SKM-1 treated with dmso at 0.1 percent for 144 hours (cell line): ENCODE measurements at regions not wholly inside any gene's neighbourhood (a gene's known extent, or its start where the extent isn't known, plus 50 kb on each side); places are given as distances from the start of the nearest gene placed in this dataset.
"Not testable (repeated sequence)": the region's sequence is repeated elsewhere in the genome, so short reads cannot be mapped to it uniquely, and the experiment has no call there.

Source experiments
- DNase-seq: peaks from one replicate; lab custom pipeline; 2025; ENCODE audit not compliant: unreplicated experiment; lab: John Stamatoyannopoulos, UW

- DNase-seq, result peak; percentile 21
Observed at GRCh38 chr3:188972310-188972709, 199.5 kb upstream of the TPRG1 start.

- peak; percentile 43 for DNase-seq
Observed at GRCh38 chr3:188974856-188975599, 196.7 kb upstream of the TPRG1 start.

- DNase-seq, result no peak
Observed at GRCh38 chr3:188975600-188976314, 196.0 kb upstream of the TPRG1 start.

- no peak for DNase-seq
Observed at GRCh38 chr3:188976407-188976806, 195.4 kb upstream of the TPRG1 start.

GRCh38 chr3:188978421-188979171, 193.2 kb upstream of the TPRG1 start:
- no peak for DNase-seq

- DNase-seq, result no peak
Observed at GRCh38 chr3:188979248-188979647, 192.5 kb upstream of the TPRG1 start.

- no peak for DNase-seq
Observed at GRCh38 chr3:188979669-188980310, 192.0 kb upstream of the TPRG1 start.

- no peak for DNase-seq
Observed at GRCh38 chr3:188993181-188993580, 178.6 kb upstream of the TPRG1 start.

- DNase-seq, result no peak
Observed at GRCh38 chr3:189001559-189001958, 170.2 kb upstream of the TPRG1 start.

GRCh38 chr3:189003410-189003809, 168.4 kb upstream of the TPRG1 start:
- no peak for DNase-seq

GRCh38 chr3:189013224-189013888, 158.4 kb upstream of the TPRG1 start:
- DNase-seq, result no peak

- no peak for DNase-seq
Observed at GRCh38 chr3:189014526-189014925, 157.2 kb upstream of the TPRG1 start.

- DNase-seq, result not testable (repeated sequence)
Observed at GRCh38 chr3:189022576-189023466, 148.9 kb upstream of the TPRG1 start.

GRCh38 chr3:189025866-189026265, 145.9 kb upstream of the TPRG1 start:
- DNase-seq, result no peak

- no peak for DNase-seq
Observed at GRCh38 chr3:189027626-189028155, 144.1 kb upstream of the TPRG1 start.

GRCh38 chr3:189038773-189039745, 132.7 kb upstream of the TPRG1 start:
- DNase-seq, result no peak

GRCh38 chr3:189040656-189041335, 131.0 kb upstream of the TPRG1 start:
- no peak for DNase-seq
